B cell (primary cell): ENCODE measurements at regions not wholly inside any gene's neighbourhood (a gene's known extent, or its start where the extent isn't known, plus 50 kb on each side); places are given as distances from the start of the nearest gene placed in this dataset.

Experiments
- ATAC-seq: fragments of 200-7000 bp; cut with Tn5 transposase; one replicate; pipeline ENCODE4 v1.10.0; 2021; ENCODE audit warnings: low read depth, mild to moderate bottlenecking, moderate number of reproducible peaks, moderate library complexity
- CTCF ChIA-PET: fragments of 350-600 bp; sonication (Branson Sonifier 250); formaldehyde crosslinking; loops from one replicate; lab custom pipeline; 2021; ENCODE audit warnings: antibody characterized with exemption, inconsistent platforms; lab: Charles Lee
- POLR2A ChIA-PET: fragments of 350-600 bp; sonication (Branson Sonifier 250); formaldehyde crosslinking; loops from one replicate; lab custom pipeline; 2021; ENCODE audit warnings: antibody characterized with exemption; lab: Charles Lee
- DNase-seq: peaks from one replicate; pipeline ENCODE4 v3.0.0; 2013
- H2AFZ ChIP-seq: 2 replicates; pipeline ENCODE4 v1.6.1; 2012; ENCODE audit warnings: mild to moderate bottlenecking, low read depth, low read length; ENCODE audit not compliant: insufficient read depth, poor library complexity, severe bottlenecking
- H3K27ac ChIP-seq, 2 donors: 1 replicate in 1 of 2; 2 replicates in 1 of 2; pipeline ENCODE4 v1.5.1; 2012 to 2013; ENCODE audit warnings: low read length in 2 of 2, mild to moderate bottlenecking in 2 of 2, moderate library complexity in 1 of 2
- H3K27me3 ChIP-seq, 4 experiments: fragments of 200-600 bp in 1 of 4; sonication (generic) in 1 of 4; replicated peaks in 1 of 4; 1 replicate in 2 of 4; 2 replicates in 2 of 4; pipeline versions ENCODE4 v1.6.1 to v1.7.0; 2013 to 2016; ENCODE audit warnings: low read length in 3 of 4, mild to moderate bottlenecking in 2 of 4, mixed read lengths in 1 of 4, moderate library complexity in 1 of 4; ENCODE audit not compliant: insufficient read depth in 4 of 4, control insufficient read depth in 3 of 4; ENCODE audit errors: control extremely low read depth in 1 of 4
- H3K36me3 ChIP-seq, 2 experiments: replicated peaks in 1 of 2; 1 replicate in 1 of 2; 2 replicates in 1 of 2; pipeline versions ENCODE4 v1.6.1 to v1.7.1; 2013; ENCODE audit warnings: low read length in 1 of 2; ENCODE audit not compliant: insufficient read depth in 2 of 2, control insufficient read depth in 1 of 2; ENCODE audit errors: control extremely low read depth in 1 of 2, extremely low read depth in 1 of 2
- H3K4me1 ChIP-seq, 2 donors: fragments of 200-600 bp in 1 of 2; sonication (generic) in 1 of 2; 1 replicate in 1 of 2; 2 replicates in 1 of 2; pipeline versions ENCODE4 v1.5.1 to v1.6.1; 2013 to 2017; ENCODE audit warnings: low read length in 2 of 2; ENCODE audit not compliant: control insufficient read depth in 2 of 2, insufficient read depth in 2 of 2
- H3K4me2 ChIP-seq: replicated peaks from 2 replicates; pipeline ENCODE3; 2012; ENCODE audit warnings: mild to moderate bottlenecking, low read depth, low read length; ENCODE audit not compliant: poor library complexity, severe bottlenecking
- H3K4me3 ChIP-seq, 5 experiments: fragments of 200-600 bp in 1 of 5; sonication (generic) in 1 of 5; 1 replicate in 3 of 5; 2 replicates in 2 of 5; pipeline versions ENCODE4 v1.5.1 to v1.7.0; 2011 to 2016; ENCODE audit warnings: low read length in 4 of 5, mild to moderate bottlenecking in 4 of 5, low read depth in 2 of 5, control low read depth in 1 of 5, moderate library complexity in 1 of 5; ENCODE audit not compliant: insufficient read depth in 1 of 5; ENCODE audit errors: control extremely low read depth in 1 of 5, extremely low read depth in 1 of 5
- H3K79me2 ChIP-seq: fragments of 200-600 bp; sonication (generic); one replicate; pipeline ENCODE4 v1.6.0; 2016; ENCODE audit warnings: low read length; ENCODE audit not compliant: control insufficient read depth, insufficient read depth
- H3K9ac ChIP-seq: fragments of 200-600 bp; sonication (generic); 2 replicates; pipeline ENCODE4 v1.6.1; 2017; ENCODE audit warnings: mild to moderate bottlenecking, low read length, moderate library complexity
- H3K9me3 ChIP-seq, 3 donors: one replicate each; pipeline versions ENCODE4 v1.6.1 to v1.7.1; 2013; ENCODE audit warnings: low read length in 2 of 3; ENCODE audit not compliant: control insufficient read depth in 2 of 3, insufficient read depth in 1 of 3; ENCODE audit errors: control extremely low read depth in 1 of 3
- H4K20me1 ChIP-seq: 2 replicates; pipeline ENCODE4 v1.6.0; 2012; ENCODE audit warnings: mild to moderate bottlenecking, low read length; ENCODE audit not compliant: insufficient read depth, control insufficient read depth, poor library complexity, severe bottlenecking
- H3K27ac Mint-ChIP-seq: one replicate; pipeline ENCODE4 v1.8.0; 2021; ENCODE audit warnings: mixed read lengths
- H3K27me3 Mint-ChIP-seq: one replicate; pipeline ENCODE4 v1.8.0; 2021; ENCODE audit warnings: mixed read lengths
- H3K4me1 Mint-ChIP-seq: one replicate; pipeline ENCODE4 v1.8.0; 2021; ENCODE audit warnings: mixed read lengths
- H3K4me3 Mint-ChIP-seq: one replicate; pipeline ENCODE4 v1.8.0; 2021; ENCODE audit warnings: mixed read lengths
- H3K9me3 Mint-ChIP-seq: one replicate; pipeline ENCODE4 v1.8.0; 2022; ENCODE audit warnings: mixed read lengths; ENCODE audit not compliant: insufficient read depth
- CTCF ChIP-seq: fragments of 200-600 bp; IDR thresholded peaks from one replicate; pipeline ENCODE4 v1.8.0; 2022; ENCODE audit warnings: antibody characterized with exemption, mild to moderate bottlenecking
- EZH2 ChIP-seq: IDR thresholded peaks from 2 replicates; pipeline ENCODE4 v1.6.1; 2012; ENCODE audit warnings: borderline replicate concordance, low read depth, mild to moderate bottlenecking, moderate library complexity, low read length; ENCODE audit not compliant: insufficient read depth, poor library complexity, severe bottlenecking
- WGBS: methylation state at CpG from one replicate; pipeline ENCODE4 v1.1.5; 2013; ENCODE audit warnings: missing lambda C conversion rate; ENCODE audit not compliant: insufficient coverage; 5-methylcytosine and 5-hydroxymethylcytosine counted together
- intact Hi-C: fragments of 100-400 bp; cut with micrococcal nuclease; formaldehyde crosslinking; loops from one replicate; pipeline ENCODE4 v1.10.0; 2022

GRCh38 chrX:46169808-46170207 lies 375.4 kb downstream of the ZNF674 start:
- DNase-seq (no peak), ATAC-seq (no peak)
- Histone ChIP-seq H3K9me3 (peaks cover 0 to 3% (median 0%) of the 10 kb centered on the region in 3 donors), H3K27me3 (no peaks in the 10 kb centered on the region), H3K36me3 (no peaks in the 10 kb centered on the region), H3K27ac (no peak overlapping the region), H3K4me3 (no peak overlapping the region), H3K79me2 (no peaks in the 10 kb centered on the region), H2AFZ (no peak overlapping the region), H3K4me1 (no peaks in the 10 kb centered on the region), H4K20me1 (no peaks in the 10 kb centered on the region), H3K4me2 (no peak overlapping the region), H3K9ac (no peak overlapping the region)
- Mint-ChIP-seq H3K27ac (no peak overlapping the region), H3K27me3 (peaks cover 3% of the 10 kb centered on the region), H3K4me1 (no peaks in the 10 kb centered on the region), H3K4me3 (no peak overlapping the region), H3K9me3 (peaks cover 3% of the 10 kb centered on the region)
- POLR2A ChIA-PET = no interaction called here
- CTCF ChIA-PET = no interaction called here
- no peak for TF ChIP-seq EZH2
- no peak for TF ChIP-seq CTCF
- intact Hi-C loops = no loop called here
- WGBS = no CpG with 5 or more reads among the region's 3 CpGs

GRCh38 chrX:46168254-46168653 lies 377.0 kb downstream of the ZNF674 start:
- no peak for DNase-seq
- Histone ChIP-seq H3K36me3 (no peaks in the 10 kb centered on the region), H3K9ac (no peak overlapping the region), H3K27me3 (no peaks in the 10 kb centered on the region), H4K20me1 (no peaks in the 10 kb centered on the region), H3K4me1 (no peaks in the 10 kb centered on the region), H2AFZ (no peak overlapping the region), H3K9me3 (peaks cover 0 to 3% (median 0%) of the 10 kb centered on the region in 3 donors), H3K27ac (no peak overlapping the region), H3K4me3 (no peak overlapping the region), H3K79me2 (no peaks in the 10 kb centered on the region), H3K4me2 (no peak overlapping the region)
- no peak for ATAC-seq
- TF ChIP-seq CTCF (no peak), EZH2 (no peak)
- Mint-ChIP-seq H3K4me1 (no peaks in the 10 kb centered on the region), H3K4me3 (no peak overlapping the region), H3K9me3 (peaks cover 3% of the 10 kb centered on the region), H3K27ac (no peak overlapping the region), H3K27me3 (peaks cover 3% of the 10 kb centered on the region)
- intact Hi-C loops = no loop called here
- ChIA-PET POLR2A (no interaction called here), CTCF (no interaction called here)
- no CpG with 5 or more reads among the region's 3 CpGs for WGBS
